ENCODE measurements at regions not wholly inside any gene's neighbourhood (a gene's known extent, or its start where the extent isn't known, plus 50 kb on each side); places are given as distances from the start of the nearest gene placed in this dataset.

- no peak for DNase-seq (ENCODE audit: low spot score)
- no peaks in the 10 kb centered on the region for H3K27me3 Mint-ChIP-seq (ENCODE audit: low read depth)
- H3K9me3 Mint-ChIP-seq: no peaks in the 10 kb centered on the region
- H3K4me1 Mint-ChIP-seq: peaks cover 6% of the 10 kb centered on the region
- ChIA-PET POLR2A (no interaction called here), CTCF (no interaction called here)
- ATAC-seq: no peak
- H3K27ac Mint-ChIP-seq: no peak overlapping the region
- TF ChIP-seq ZNF671 (CRISPR knock-in tag; IDR thresholded peaks at IDR 0.05) (no peak), ZNF512 (CRISPR knock-in tag; IDR thresholded peaks at IDR 0.05; ENCODE audit: borderline replicate concordance) (no peak), NFATC4 (CRISPR knock-in tag; IDR thresholded peaks at IDR 0.05) (no peak), TEAD4 (CRISPR knock-in tag; IDR thresholded peaks at IDR 0.05) (no peak), ZNF121 (CRISPR knock-in tag; IDR thresholded peaks at IDR 0.05) (no peak)
- H3K4me3 Mint-ChIP-seq: no peak overlapping the region
- no peaks in the 10 kb centered on the region for H3K36me3 Mint-ChIP-seq
Observed at GRCh38 chr11:87897071-87897470, 278.2 kb downstream of the RAB38 start.

- H3K27ac Mint-ChIP-seq: no peak overlapping the region
- CTCF ChIA-PET: interaction anchor here (2.1 kb wide), 1 partner anchor 16 kb away, joined by 9 read pairs; no protein-coding TSS in a partner anchor
- DNase-seq (ENCODE audit: low spot score): no peak
- H3K4me1 Mint-ChIP-seq: peaks cover 6% of the 10 kb centered on the region
- TF ChIP-seq MXD4 (CRISPR knock-in tag; IDR thresholded peaks at IDR 0.05; ENCODE audit: borderline replicate concordance) (no peak), PRDM15 (CRISPR knock-in tag; IDR thresholded peaks at IDR 0.05) (no peak), ATF3 (CRISPR knock-in tag; conservative IDR thresholded peaks at IDR 0.05) (no peak), PREB (CRISPR knock-in tag; IDR thresholded peaks at IDR 0.05; ENCODE audit: borderline replicate concordance) (no peak), TEAD4 (CRISPR knock-in tag; IDR thresholded peaks at IDR 0.05) (no peak), ZNF219 (CRISPR knock-in tag; IDR thresholded peaks at IDR 0.05; ENCODE audit: borderline replicate concordance) (no peak), EMX1 (CRISPR knock-in tag; IDR thresholded peaks at IDR 0.05) (no peak), CREM (CRISPR knock-in tag; IDR thresholded peaks at IDR 0.05) (no peak), ZNF532 (CRISPR knock-in tag; IDR thresholded peaks at IDR 0.05; ENCODE audit: borderline replicate concordance) (no peak), ZNF281 (CRISPR knock-in tag; IDR thresholded peaks at IDR 0.05) (no peak), FOXP4 (CRISPR knock-in tag; IDR thresholded peaks at IDR 0.05) (no peak), MAX (CRISPR knock-in tag; IDR thresholded peaks at IDR 0.05) (no peak), KAT7 (CRISPR knock-in tag; IDR thresholded peaks at IDR 0.05; ENCODE audit: borderline replicate concordance) (no peak), NR1H2 (CRISPR knock-in tag; IDR thresholded peaks at IDR 0.05) (no peak)
- no peaks in the 10 kb centered on the region for H3K27me3 Mint-ChIP-seq (ENCODE audit: low read depth)
- POLR2A ChIA-PET: no interaction called here
- no peaks in the 10 kb centered on the region for H3K9me3 Mint-ChIP-seq
- no peaks in the 10 kb centered on the region for H3K36me3 Mint-ChIP-seq
- H3K4me3 Mint-ChIP-seq: no peak overlapping the region
- no peak for ATAC-seq
Observed at GRCh38 chr11:87894961-87895360, 280.3 kb downstream of the RAB38 start.
